Common myeloid progenitor, CD34-positive (primary cell): ENCODE measurements at regions not wholly inside any gene's neighbourhood (a gene's known extent, or its start where the extent isn't known, plus 50 kb on each side); places are given as distances from the start of the nearest gene placed in this dataset.

Experiments
- CTCF ChIA-PET: fragments of 350-600 bp; sonication (Branson Sonifier 250); formaldehyde crosslinking; loops from one replicate; lab custom pipeline; 2021; ENCODE audit warnings: antibody characterized with exemption; lab: Charles Lee
- POLR2A ChIA-PET: fragments of 350-600 bp; sonication (Branson Sonifier 250); formaldehyde crosslinking; loops from one replicate; lab custom pipeline; 2021; ENCODE audit warnings: antibody characterized with exemption; lab: Charles Lee
- DNase-seq, 3 donors: peaks; one replicate each; pipeline versions ENCODE4 v3.0.0 to v3.0.0-alpha.2; 2013
- H3K27ac ChIP-seq, 2 experiments: 1 replicate in 1 of 2; 2 replicates in 1 of 2; pipeline ENCODE4 v1.7.0; 2013; ENCODE audit warnings: inconsistent platforms in 2 of 2, low read length in 2 of 2, mild to moderate bottlenecking in 2 of 2, low read depth in 1 of 2, moderate library complexity in 1 of 2; ENCODE audit not compliant: severe bottlenecking in 2 of 2, insufficient read depth in 1 of 2, poor library complexity in 1 of 2
- H3K27me3 ChIP-seq, 5 experiments: replicated peaks in 2 of 5; 1 replicate in 3 of 5; 2 replicates in 2 of 5; pipeline versions ENCODE4 v1.6.1 to v1.7.0; 2013; ENCODE audit warnings: low read length in 4 of 5, mild to moderate bottlenecking in 2 of 5, moderate library complexity in 2 of 5, inconsistent platforms in 1 of 5; ENCODE audit not compliant: insufficient read depth in 5 of 5, control insufficient read depth in 4 of 5
- H3K36me3 ChIP-seq, 4 experiments: 1 replicate in 2 of 4; 2 replicates in 2 of 4; pipeline versions ENCODE4 v1.6.1 to v1.7.0; 2013; ENCODE audit warnings: low read length in 3 of 4, control low read depth in 1 of 4, mild to moderate bottlenecking in 1 of 4; ENCODE audit not compliant: control insufficient read depth in 4 of 4, insufficient read depth in 4 of 4
- H3K4me1 ChIP-seq, 4 experiments: 1 replicate in 3 of 4; 2 replicates in 1 of 4; pipeline versions ENCODE4 v1.6.1 to v1.7.1; 2013; ENCODE audit warnings: low read length in 3 of 4, mild to moderate bottlenecking in 3 of 4, control low read depth in 1 of 4, inconsistent platforms in 1 of 4, moderate library complexity in 1 of 4; ENCODE audit not compliant: control insufficient read depth in 4 of 4, insufficient read depth in 4 of 4; ENCODE audit errors: control extremely low read depth in 1 of 4
- H3K4me3 ChIP-seq, 7 experiments: 1 replicate in 4 of 7; 2 replicates in 3 of 7; pipeline versions ENCODE4 v1.5.1 to v1.7.0; 2013; ENCODE audit warnings: mild to moderate bottlenecking in 7 of 7, low read length in 6 of 7, moderate library complexity in 6 of 7, inconsistent platforms in 2 of 7, low read depth in 2 of 7, control low read depth in 1 of 7; ENCODE audit not compliant: insufficient read depth in 4 of 7, control insufficient read depth in 1 of 7; ENCODE audit errors: extremely low read depth in 1 of 7
- H3K9me3 ChIP-seq, 5 experiments: 1 replicate in 4 of 5; 2 replicates in 1 of 5; pipeline versions ENCODE4 v1.6.1 to v1.7.1; 2013; ENCODE audit warnings: low read length in 4 of 5, mild to moderate bottlenecking in 2 of 5, inconsistent platforms in 1 of 5, low read depth in 1 of 5, moderate library complexity in 1 of 5; ENCODE audit not compliant: control insufficient read depth in 4 of 5, insufficient read depth in 2 of 5; ENCODE audit errors: control extremely low read depth in 1 of 5
- WGBS: methylation state at CpG from one replicate; pipeline ENCODE4 v1.1.5; 2013; ENCODE audit not compliant: insufficient coverage; 5-methylcytosine and 5-hydroxymethylcytosine counted together

GRCh38 chr13:28568286-28568685 lies 73.4 kb upstream of the FLT1 start:
- Histone ChIP-seq H3K4me1 (peaks cover 0 to 11% (median 8%) of the 10 kb centered on the region in 4 experiments), H3K9me3 (no peaks in the 10 kb centered on the region), H3K27me3 (no peaks in the 10 kb centered on the region), H3K36me3 (no peaks in the 10 kb centered on the region), H3K4me3 (no peak overlapping the region), H3K27ac (no peak overlapping the region)
- ChIA-PET CTCF (interaction anchor here (0.8 to 1.4 kb wide), 5 partner anchors 11 to 71 kb away, joined by 3 read pairs; no protein-coding TSS in a partner anchor), POLR2A (interaction anchor here (0.6 to 1.0 kb wide), 2 partner anchors 9 to 15 kb away, joined by 3 read pairs; no protein-coding TSS in a partner anchor)
- WGBS, result 27% methylated on average over 3 of the region's 3 CpGs
- peak; percentile 80 to 94 (median 93) for DNase-seq

- CTCF ChIA-PET, result no interaction called here
- Histone ChIP-seq H3K9me3 (no peaks in the 10 kb centered on the region), H3K27me3 (no peaks in the 10 kb centered on the region), H3K4me1 (peaks cover 0 to 11% (median 8%) of the 10 kb centered on the region in 4 experiments), H3K4me3 (no peak overlapping the region), H3K27ac (no peak overlapping the region), H3K36me3 (no peaks in the 10 kb centered on the region)
- POLR2A ChIA-PET, result no interaction called here
- WGBS, result 100% methylated on average over 4 of the region's 4 CpGs
- DNase-seq, result no peak
Measured at GRCh38 chr13:28566891-28567290, 72.0 kb upstream of the FLT1 start.

- Histone ChIP-seq H3K4me1 (peaks cover 0 to 11% (median 8%) of the 10 kb centered on the region in 4 experiments), H3K27me3 (no peaks in the 10 kb centered on the region), H3K27ac (no peak overlapping the region), H3K4me3 (no peak overlapping the region), H3K36me3 (no peaks in the 10 kb centered on the region), H3K9me3 (no peaks in the 10 kb centered on the region)
- POLR2A ChIA-PET, result no interaction called here
- DNase-seq, result no peak
- WGBS, result 97% methylated on average over 3 of the region's 3 CpGs
- CTCF ChIA-PET, result no interaction called here
Measured at GRCh38 chr13:28566283-28566682, 71.4 kb upstream of the FLT1 start.

DNA sequence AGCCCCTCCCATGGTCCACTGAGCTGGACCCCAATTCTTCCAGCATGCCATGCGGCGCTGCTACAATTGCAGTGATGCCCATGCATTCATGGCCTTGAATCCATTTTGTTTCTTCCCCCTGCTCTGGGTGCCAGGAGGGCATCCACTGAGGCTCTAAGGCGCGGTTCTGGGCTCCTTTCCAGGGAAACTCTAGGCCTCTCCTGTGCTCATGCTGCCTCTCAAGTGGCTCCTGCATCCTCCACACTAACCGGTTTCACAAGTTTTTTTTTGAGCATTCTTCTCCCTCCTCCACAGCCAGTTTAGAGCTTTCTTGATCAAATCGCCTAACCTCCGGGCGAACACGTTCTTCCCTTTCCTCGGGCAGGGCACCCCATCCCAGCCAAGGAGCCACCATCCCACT lies 69.1 kb upstream of the FLT1 start:
- Histone ChIP-seq H3K27me3 (no peaks in the 10 kb centered on the region), H3K27ac (no peak overlapping the region)
- CTCF ChIA-PET, result no interaction called here

DNA sequence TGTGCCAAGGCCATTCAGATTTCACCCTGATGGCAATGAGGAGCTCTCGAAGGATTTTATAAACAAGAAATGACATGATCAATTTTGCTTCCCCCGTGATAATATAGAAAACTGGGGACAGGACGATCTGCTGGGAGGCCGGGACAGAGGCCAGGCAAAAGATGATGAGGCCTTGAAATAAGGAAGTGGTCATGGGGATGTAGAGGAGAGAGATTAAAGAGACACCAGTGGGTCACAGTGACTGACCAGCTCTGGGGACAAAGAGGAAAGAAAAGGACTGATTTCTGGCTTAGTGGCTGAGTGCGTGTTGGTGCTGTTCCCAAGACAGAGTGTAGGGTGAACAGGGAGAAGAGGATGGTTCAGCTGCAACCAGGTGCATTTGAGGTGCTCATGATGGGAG lies 68.7 kb upstream of the FLT1 start:
- ChIA-PET POLR2A (no interaction called here), CTCF (no interaction called here)
- DNase-seq, result no peak
- 100% methylated on average over 5 of the region's 5 CpGs for WGBS
- H3K36me3 ChIP-seq, result no peaks in the 10 kb centered on the region
- H3K4me1 ChIP-seq, result peaks cover 0 to 9% (median 7%) of the 10 kb centered on the region in 4 experiments
- H3K9me3 ChIP-seq, result no peaks in the 10 kb centered on the region
- H3K4me3 ChIP-seq, result no peak overlapping the region
- no peak overlapping the region for H3K27ac ChIP-seq
- no peaks in the 10 kb centered on the region for H3K27me3 ChIP-seq

More for the DNA sequence above, 69.1 kb upstream of the FLT1 start:
- DNase-seq, result no peak
- no peaks in the 10 kb centered on the region for H3K9me3 ChIP-seq
- peaks cover 0 to 11% (median 8%) of the 10 kb centered on the region in 4 experiments for H3K4me1 ChIP-seq
- 93% methylated on average over 10 of the region's 10 CpGs for whole genome bisulfite sequencing
- no peak overlapping the region for H3K4me3 ChIP-seq
- POLR2A ChIA-PET, result no interaction called here
- H3K36me3 ChIP-seq, result no peaks in the 10 kb centered on the region

- no peaks in the 10 kb centered on the region for H3K4me1 ChIP-seq
- no peak overlapping the region for H3K4me3 ChIP-seq
- no peaks in the 10 kb centered on the region for H3K27me3 ChIP-seq
- DNase-seq, result no peak
- H3K9me3 ChIP-seq, result no peaks in the 10 kb centered on the region
- H3K27ac ChIP-seq, result no peak overlapping the region
- H3K36me3 ChIP-seq, result no peaks in the 10 kb centered on the region
- ChIA-PET POLR2A (no interaction called here), CTCF (no interaction called here)
- WGBS, result 94% methylated on average over 2 of the region's 2 CpGs
Measured at GRCh38 chr13:28560612-28561011, 65.7 kb upstream of the FLT1 start.

DNA sequence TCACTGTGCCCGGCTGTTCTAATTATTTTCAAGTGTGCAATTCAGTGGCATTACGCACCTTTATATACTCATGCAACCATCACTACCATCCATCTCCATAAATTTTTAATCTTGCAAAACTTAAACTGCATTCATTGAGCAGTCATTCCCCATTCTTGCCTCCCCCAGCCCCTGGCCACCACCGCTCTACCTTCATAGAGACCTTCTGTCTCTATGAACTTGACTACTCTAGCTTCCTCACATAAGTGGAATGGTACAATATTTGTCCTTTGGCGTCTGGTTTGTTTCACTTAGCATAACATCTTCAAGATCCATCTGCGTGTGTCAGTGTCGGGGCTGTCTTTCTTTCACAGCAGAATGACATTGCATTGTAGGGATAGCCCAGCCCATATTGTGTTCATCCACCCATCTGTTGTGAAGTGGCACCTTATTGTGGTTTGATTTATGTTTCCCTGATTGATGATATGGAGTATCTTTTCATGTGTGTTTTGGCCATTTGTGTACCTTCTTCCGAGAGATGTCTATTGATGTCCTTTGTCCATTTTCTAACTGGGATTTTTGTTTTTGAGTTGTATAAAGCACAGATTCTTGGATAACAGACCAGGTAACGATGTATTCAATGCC lies 64.8 kb upstream of the FLT1 start:
- ChIA-PET POLR2A (interaction anchor here (0.8 kb wide), 1 partner anchor 8 kb away, joined by 3 read pairs; no protein-coding TSS in a partner anchor), CTCF (no interaction called here)
- WGBS, result 90% methylated on average over 7 of the region's 8 CpGs

More for the DNA sequence above, 64.8 kb upstream of the FLT1 start:
- no peaks in the 10 kb centered on the region for H3K4me1 ChIP-seq
- no peak for DNase-seq
- no peak overlapping the region for H3K27ac ChIP-seq
- no peak overlapping the region for H3K4me3 ChIP-seq
- no peaks in the 10 kb centered on the region for H3K9me3 ChIP-seq
- H3K36me3 ChIP-seq, result no peaks in the 10 kb centered on the region
- H3K27me3 ChIP-seq, result no peaks in the 10 kb centered on the region
